Stimulated activated CD4-positive, alpha-beta T cell treated with anti-CD3 and anti-CD28 coated beads, TNF-alpha, amount 100 ng/mL, for 1 hour (primary cell): ENCODE measurements at regions not wholly inside any gene's neighbourhood (a gene's known extent, or its start where the extent isn't known, plus 50 kb on each side); places are given as distances from the start of the nearest gene placed in this dataset.
"Not testable (repeated sequence)": the region's sequence is repeated elsewhere in the genome, so short reads cannot be mapped to it uniquely, and the experiment has no call there.

Source experiments
- DNase-seq, 3 donors: peaks; one replicate each; pipeline ENCODE4 v3.0.0-alpha.2; 2020; ENCODE audit warnings: low read depth in 3 of 3, low spot score in 1 of 3

GRCh38 chr5:159681661-159682060, 234.6 kb upstream of the ADRA1B start:
- no peak for DNase-seq

- DNase-seq = no peak
Observed at GRCh38 chr5:159682623-159683022, 233.7 kb upstream of the ADRA1B start.

GRCh38 chr5:159687892-159688291, 228.4 kb upstream of the ADRA1B start:
- DNase-seq = not testable (repeated sequence)

GRCh38 chr5:159695741-159696294, 220.5 kb upstream of the ADRA1B start:
- no peak for DNase-seq

- DNase-seq = no peak
Observed at GRCh38 chr5:159697530-159697929, 218.8 kb upstream of the ADRA1B start.

- DNase-seq = no peak
Observed at GRCh38 chr5:159698322-159698721, 218.0 kb upstream of the ADRA1B start.

GRCh38 chr5:159700016-159700415, 216.3 kb upstream of the ADRA1B start:
- no peak for DNase-seq

GRCh38 chr5:159702301-159702700, 214.0 kb upstream of the ADRA1B start:
- DNase-seq = no peak

- no peak for DNase-seq
Observed at GRCh38 chr5:159702826-159703225, 213.5 kb upstream of the ADRA1B start.

- DNase-seq = no peak
Observed at GRCh38 chr5:159704160-159704559, 212.1 kb upstream of the ADRA1B start.

GRCh38 chr5:159705948-159706347, 210.3 kb upstream of the ADRA1B start:
- DNase-seq = no peak

GRCh38 chr5:159708090-159708489, 208.2 kb upstream of the ADRA1B start:
- DNase-seq = no peak

- no peak for DNase-seq
Observed at GRCh38 chr5:159712672-159713071, 203.6 kb upstream of the ADRA1B start.

- DNase-seq = no peak
Observed at GRCh38 chr5:159713254-159713653, 203.0 kb upstream of the ADRA1B start.

- no peak for DNase-seq
Observed at GRCh38 chr5:159713773-159714172, 202.5 kb upstream of the ADRA1B start.

- no peak for DNase-seq
Observed at GRCh38 chr5:159725475-159725874, 190.8 kb upstream of the ADRA1B start.

- DNase-seq = no peak
Observed at GRCh38 chr5:159727167-159727566, 189.1 kb upstream of the ADRA1B start.

GRCh38 chr5:159730285-159730684, 186.0 kb upstream of the ADRA1B start:
- no peak for DNase-seq

GRCh38 chr5:159732220-159732619, 184.1 kb upstream of the ADRA1B start:
- DNase-seq = no peak

GRCh38 chr5:159734366-159734765, 181.9 kb upstream of the ADRA1B start:
- DNase-seq = no peak

GRCh38 chr5:159735036-159735435, 181.2 kb upstream of the ADRA1B start:
- DNase-seq = no peak

- DNase-seq = no peak
Observed at GRCh38 chr5:159735749-159736660, 180.3 kb upstream of the ADRA1B start.

- DNase-seq = no peak
Observed at GRCh38 chr5:159736844-159737243, 179.4 kb upstream of the ADRA1B start.
